G401.6 (cell line): ENCODE measurements at regions not wholly inside any gene's neighbourhood (a gene's known extent, or its start where the extent isn't known, plus 50 kb on each side); places are given as distances from the start of the nearest gene placed in this dataset.
"Not testable (repeated sequence)": the region's sequence is repeated elsewhere in the genome, so short reads cannot be mapped to it uniquely, and the experiment has no call there.

Experiments used
- FAIRE-seq: peaks from 2 replicates; lab custom pipeline; 2012; peaks lifted over from hg19 to GRCh38; lab: Jason Lieb, UNC

- not testable (repeated sequence) for FAIRE-seq
These were observed 78.0 kb downstream of the NPIPB11 start for GRCh38 chr16:29328528-29328927.

DNA sequence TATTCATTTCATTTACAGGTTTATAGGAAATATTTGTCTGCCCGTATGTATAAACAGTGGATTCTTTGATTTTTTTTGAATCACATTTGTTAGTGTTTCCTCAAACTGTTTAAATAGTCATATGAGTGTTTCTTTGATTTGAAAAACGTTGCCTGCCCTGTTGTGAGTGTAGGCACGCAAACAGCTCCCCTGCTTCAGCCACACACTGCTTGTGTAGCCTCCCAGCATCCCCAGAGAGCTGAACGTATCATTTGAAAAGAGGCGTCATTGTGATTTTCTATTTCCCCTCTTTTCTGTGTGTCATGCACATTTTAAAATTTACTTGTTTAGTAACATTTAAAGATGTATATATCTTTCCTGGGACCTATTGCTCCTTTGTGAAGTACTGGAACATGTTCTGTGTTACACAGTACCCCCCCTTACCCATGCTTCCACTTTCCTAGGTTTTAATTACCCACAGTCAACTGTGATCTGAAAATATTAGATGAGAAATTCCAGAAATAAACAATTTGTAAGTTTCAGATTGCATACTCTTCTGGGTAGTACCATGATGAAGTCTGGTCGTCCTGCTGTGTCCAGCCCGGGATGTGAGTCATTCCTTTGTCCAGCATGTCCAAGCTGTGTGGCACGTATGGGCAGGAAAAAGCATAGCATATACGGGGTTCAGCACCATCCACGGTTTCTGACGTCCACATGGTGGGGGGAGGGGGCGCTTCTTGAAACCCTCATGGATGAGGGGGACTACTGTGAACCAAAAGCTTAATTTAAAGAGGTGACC is 78.7 kb downstream of the NPIPB11 start:
- not testable (repeated sequence) for FAIRE-seq

- not testable (repeated sequence) for FAIRE-seq
These were observed 80.1 kb downstream of the NPIPB11 start for GRCh38 chr16:29326164-29327125.

DNA sequence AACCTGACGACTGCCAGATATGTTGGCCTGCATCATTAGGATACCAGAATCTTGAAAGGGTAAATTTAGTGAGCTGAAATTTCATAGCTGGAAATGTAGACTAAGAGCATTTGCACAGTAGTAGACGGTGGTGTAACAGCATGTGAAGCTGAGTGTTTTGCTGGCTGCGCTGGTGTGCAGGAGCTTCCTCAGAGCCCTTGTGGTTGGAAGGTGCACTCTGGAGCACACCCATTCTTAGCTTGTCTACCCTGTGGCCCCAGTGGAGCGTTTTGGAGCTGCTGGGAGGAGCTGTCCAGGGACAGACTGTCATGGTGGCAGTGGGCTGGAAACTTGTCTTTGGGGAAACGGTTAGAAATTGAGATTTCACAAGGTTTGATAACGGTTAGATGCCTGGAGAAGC is 82.8 kb downstream of the NPIPB11 start:
- not testable (repeated sequence) for FAIRE-seq

- FAIRE-seq: no peak
These were observed 84.9 kb downstream of the NPIPB11 start for GRCh38 chr16:29321585-29321984.

DNA sequence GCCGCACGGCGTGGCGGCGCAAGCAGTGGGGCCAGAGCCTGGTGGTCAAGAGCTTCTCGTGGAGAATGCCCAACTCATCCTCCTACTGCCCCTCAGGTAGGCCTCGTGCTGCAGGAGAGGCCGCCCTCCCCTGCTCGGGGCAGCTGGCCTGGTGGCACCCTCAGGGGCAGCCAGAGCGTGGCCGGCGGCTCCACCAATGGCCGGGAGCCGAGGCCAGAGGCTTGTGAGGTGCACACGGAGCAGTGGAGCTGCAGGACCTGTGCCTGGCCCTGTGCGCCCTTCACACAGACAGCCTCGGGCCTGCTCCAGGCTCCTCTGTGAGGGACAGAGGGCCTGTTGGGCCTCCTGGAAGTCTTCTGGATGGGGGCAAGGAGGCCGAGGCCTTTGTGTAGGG is 85.5 kb downstream of the NPIPB11 start:
- no peak for FAIRE-seq

DNA sequence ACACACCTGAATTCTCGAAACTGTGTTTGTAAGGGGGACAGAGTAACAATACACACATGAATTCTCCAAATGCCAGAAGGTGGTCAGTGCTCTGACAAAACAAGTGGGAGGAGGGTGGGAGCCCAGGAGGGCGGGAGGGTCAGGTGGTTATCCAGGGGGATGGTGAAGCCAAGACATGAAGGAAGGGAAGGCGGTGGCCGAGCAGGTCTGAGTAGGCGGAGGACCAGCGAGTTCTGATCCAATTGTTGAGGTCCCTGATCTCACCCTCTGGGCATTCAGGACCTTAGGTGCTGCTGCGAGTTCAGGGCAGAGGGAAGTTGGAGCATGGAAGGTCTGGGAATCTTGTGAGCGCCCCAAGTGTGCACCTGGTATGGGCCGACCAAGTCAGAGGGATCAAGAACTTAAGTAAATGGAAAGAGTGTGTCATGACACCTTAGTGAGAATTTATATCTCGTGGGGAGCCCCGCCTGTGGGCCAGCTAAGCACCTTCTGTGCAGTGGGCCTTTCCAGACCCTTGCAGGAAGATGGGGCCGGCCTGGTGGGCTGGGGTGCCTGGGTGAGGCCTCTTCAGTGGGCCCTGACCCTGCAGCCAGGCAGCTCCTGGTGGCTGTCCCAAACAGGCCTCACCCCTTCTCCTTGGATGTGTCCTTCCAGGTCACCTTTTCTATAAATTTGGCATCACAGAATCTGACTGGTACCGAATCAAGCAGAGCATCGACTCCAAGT is 86.1 kb downstream of the NPIPB11 start:
- no peak for FAIRE-seq

DNA sequence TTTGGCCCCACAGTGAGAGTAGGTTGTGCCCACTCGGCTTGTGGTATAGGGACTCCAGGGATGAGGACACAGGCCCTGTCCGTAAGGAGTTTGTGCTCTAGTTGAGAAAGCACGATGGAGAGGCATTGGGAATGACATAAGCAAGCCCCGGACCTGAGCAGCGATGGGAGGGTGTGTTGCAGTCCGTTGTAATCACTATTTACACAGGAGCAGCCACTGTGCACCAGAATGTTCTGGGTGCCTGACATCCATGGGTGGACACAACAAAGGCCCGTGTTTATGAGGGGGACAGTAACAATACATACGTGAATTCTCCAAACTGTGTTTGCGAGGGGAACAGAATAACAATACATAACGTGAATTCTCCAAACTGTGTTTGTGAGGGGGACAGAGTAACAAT is 86.8 kb downstream of the NPIPB11 start:
- no peak for FAIRE-seq

DNA sequence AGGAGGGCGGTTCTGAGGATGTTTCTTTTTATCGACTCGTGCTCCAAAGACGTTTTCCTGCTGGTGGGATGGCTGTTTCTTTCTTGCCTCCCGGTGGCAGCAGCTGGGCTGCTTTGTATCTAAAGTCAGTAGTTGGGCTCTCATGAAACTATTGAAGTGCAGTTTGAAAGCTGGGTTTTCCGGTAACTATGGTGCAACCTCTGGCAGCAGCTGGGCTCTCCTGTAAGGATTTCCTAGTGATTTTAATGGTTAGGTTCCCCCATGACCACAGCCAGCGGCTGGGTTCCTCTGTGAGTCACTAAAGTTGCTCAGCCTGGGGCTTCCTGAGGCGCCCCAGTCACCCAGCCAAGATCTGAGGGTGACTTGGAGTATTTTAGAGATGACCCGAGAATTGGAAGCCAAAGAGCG is 87.9 kb downstream of the NPIPB11 start:
- not testable (repeated sequence) for FAIRE-seq

DNA sequence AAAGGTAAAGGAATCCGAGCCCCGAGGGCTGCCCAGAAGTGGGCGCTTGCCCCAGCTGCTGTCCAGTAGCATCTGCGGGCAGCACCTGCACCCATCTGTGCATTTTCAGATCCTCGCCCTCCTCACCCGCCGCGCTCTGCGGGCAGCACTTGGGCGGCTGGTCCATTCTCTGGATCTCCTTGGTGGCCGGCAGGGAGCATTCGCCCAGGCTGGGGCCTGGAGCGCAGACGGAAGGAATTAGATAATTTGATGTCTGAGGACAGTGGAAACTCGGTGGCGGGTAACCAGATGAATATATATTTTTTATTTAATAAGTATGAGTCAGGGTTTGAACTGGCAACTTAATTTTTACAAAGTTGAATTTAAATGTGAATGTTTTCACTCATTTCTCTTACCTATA is 88.5 kb downstream of the NPIPB11 start:
- no peak for FAIRE-seq

DNA sequence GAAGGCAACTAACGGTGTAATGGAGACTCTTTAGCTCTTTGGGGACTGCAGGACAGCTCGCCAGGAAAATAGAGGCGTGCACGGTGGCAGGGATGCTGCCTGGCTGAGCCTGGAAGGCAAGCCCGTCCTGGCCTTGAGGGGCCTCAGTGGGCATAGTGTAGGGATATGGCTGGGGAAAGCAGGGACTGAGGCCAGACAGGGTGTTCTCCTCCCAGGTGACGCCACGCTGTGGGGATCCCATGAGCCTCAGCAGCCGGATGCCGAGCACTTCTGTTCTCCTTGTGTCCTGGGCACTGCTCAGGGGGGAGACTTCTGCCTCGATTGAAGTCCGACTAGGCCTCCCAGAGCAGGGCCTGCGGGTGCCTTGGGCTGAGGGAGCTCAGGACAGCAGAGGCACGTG is 89.2 kb downstream of the NPIPB11 start:
- no peak for FAIRE-seq

DNA sequence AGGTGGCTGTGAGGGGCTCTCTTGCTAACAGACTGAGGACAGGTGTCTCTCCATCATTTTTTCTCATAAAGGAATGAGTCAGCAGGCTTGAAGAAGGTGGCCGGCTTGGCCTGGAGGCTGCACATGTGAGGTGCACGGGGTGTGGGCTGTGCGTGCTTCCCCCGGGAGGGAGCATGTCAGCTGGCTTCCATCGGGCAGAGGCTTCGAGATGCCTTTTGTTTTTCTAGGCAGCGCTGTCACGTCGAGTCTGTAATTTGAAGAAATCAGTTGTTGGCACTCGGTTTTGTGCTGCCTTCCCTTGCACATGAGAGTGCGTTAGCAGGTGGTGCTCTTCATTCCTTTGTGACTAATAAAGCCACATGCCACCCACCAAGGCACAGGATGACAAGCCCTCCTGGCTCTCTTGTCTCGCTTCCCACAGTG is 89.7 kb downstream of the NPIPB11 start:
- no peak for FAIRE-seq

GRCh38 chr16:29315916-29316517 is 90.5 kb downstream of the NPIPB11 start:
- no peak for FAIRE-seq

- no peak for FAIRE-seq
These were observed 91.5 kb downstream of the NPIPB11 start for GRCh38 chr16:29315046-29315445.

DNA sequence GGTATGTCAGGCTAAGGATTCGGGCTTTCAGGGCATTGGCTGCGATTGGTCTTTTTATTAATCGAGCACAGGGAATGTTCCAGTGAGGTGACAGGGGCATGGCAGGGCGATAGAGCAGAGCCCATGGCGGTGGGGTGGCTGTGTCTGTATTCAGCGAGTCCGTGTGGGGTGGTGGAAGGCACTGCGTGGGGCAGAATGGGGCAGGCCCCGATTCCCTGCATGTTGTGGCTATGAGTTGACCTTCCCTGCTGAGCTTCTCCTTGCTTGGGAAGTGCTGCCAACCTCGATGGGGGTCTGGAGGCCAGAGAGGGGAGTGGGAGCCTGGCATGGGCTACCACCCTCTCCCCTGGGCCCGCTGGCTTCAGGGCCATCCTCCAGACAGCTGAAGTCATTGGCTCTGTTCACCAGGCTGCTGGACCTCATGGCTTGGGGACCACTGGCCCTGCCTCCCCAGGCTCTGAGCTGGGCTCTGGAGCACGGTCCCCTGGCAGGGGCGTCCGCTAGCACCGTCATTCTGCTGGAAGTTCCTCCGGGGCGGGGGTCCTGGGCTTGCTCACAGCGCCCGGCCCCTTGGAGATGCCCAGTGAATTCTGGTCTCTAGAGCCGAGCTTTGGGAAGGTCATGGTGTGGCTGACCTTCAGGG is 92.1 kb downstream of the NPIPB11 start:
- no peak for FAIRE-seq

- no peak for FAIRE-seq
These were observed 92.9 kb downstream of the NPIPB11 start for GRCh38 chr16:29313559-29314048.

DNA sequence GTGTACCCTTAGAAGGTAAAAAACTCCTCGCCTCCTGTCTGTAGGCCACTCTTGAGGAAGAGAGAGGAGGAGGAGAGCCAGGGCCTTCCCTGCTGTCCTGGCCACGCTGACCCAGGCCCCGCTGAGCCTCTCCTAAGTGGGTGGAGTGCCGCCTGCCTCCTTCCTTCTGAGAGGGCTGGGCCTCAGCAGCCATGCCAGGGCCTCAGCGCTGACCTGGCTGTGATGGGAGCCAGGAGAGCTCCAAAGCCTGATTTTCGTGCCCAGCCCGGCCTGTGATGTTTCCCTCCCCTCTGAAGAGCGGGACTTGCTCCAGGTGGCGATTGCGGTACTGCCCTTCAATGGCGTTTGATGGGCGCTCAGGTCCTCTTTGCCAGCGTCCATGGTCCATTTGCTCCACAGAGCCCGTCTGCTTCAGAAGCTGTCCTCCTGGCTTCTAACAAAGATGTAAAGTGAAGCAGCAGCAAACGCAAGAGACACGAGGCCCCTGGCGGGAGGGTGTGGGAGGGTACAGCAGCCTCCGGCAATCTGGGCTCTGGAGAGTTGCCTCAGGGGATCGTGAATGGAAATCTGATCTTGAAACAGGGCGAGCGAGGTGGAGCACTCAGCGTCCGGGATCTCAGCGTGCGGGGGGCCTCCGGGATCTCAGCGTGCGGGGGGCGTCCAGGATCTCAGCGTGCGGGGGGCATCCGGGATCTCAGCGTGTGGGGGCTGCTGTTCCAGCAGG is 93.5 kb downstream of the NPIPB11 start:
- no peak for FAIRE-seq

DNA sequence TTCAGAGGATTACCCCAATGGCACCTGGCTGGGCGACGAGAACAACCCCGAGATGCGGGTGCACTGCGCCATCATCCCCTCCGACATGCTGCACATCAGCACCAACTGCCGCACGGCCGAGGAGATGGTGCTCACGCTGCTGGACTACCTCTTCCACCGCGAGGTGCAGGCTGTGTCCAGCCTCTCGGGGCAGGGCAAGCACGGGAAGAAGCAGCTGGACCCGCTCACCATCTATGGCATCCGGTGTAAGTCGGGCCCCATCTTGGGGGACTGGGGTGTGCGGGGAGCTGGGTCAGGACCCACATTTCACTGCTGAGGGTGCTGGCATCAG is 94.2 kb downstream of the NPIPB11 start:
- not testable (repeated sequence) for FAIRE-seq

- no peak for FAIRE-seq
These were observed 94.8 kb downstream of the NPIPB11 start for GRCh38 chr16:29311461-29312344.

DNA sequence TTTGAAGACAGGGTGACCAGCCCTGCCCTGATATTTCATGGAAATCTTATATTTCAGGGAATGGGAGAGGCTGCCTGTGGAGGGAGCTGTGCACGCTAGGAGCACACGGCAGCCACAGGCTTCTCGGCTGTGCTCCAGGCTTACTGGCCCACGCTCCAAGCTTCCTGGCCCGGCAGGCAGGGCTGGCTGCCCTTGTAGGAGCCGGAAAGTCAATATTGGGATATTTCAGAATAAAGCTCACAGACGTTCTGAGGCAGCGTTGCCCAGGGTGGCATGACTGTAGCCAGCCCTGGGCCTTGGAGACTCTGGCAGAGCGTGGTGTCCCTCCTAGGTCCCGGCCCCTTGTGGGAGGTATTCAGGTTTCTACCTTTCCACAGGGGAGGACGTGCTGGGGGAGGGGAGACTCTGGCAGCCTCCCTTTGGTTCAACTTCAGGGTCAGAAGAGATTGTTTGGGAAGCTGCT is 95.6 kb downstream of the NPIPB11 start:
- FAIRE-seq: no peak
